ENCODE measurements at regions not wholly inside any gene's neighbourhood (a gene's known extent, or its start where the extent isn't known, plus 50 kb on each side); places are given as distances from the start of the nearest gene placed in this dataset.
"Not testable (repeated sequence)": the region's sequence is repeated elsewhere in the genome, so short reads cannot be mapped to it uniquely, and the experiment has no call there.

- Histone ChIP-seq H3K36me3 (replicated peaks) (no peaks in the 10 kb centered on the region), H3K4me1 (no peaks in the 10 kb centered on the region), H3K9me3 (0 out of 2 replicates have a peak, but pooled peaks cover 2% of the 10 kb centered on the region), H3K27me3 (ENCODE audit: low read depth) (no peaks in the 10 kb centered on the region), H3K4me3 (no peak overlapping the region)
- no peak for DNase-seq (ENCODE audit: low spot score in 2 of 2)
- in situ Hi-C loops (cut with MboI; ENCODE audit: low sequenced_read_pairs): no loop called here
These were observed 521.8 kb upstream of the DPP6 start for GRCh38 chr7:153530441-153530840.

GRCh38 chr7:153532326-153532725, 519.9 kb upstream of the DPP6 start:
- H3K4me1 ChIP-seq: no peaks in the 10 kb centered on the region
- no peaks in the 10 kb centered on the region for H3K36me3 ChIP-seq (replicated peaks)
- DNase-seq (ENCODE audit: low spot score in 2 of 2): no peak
- H3K27me3 ChIP-seq (ENCODE audit: low read depth): no peaks in the 10 kb centered on the region
- in situ Hi-C loops (cut with MboI; ENCODE audit: low sequenced_read_pairs): no loop called here
- H3K4me3 ChIP-seq: no peak overlapping the region
- H3K9me3 ChIP-seq: 0 out of 2 replicates have a peak, but pooled peaks cover 2% of the 10 kb centered on the region

GRCh38 chr7:153537271-153537670, 514.9 kb upstream of the DPP6 start:
- Histone ChIP-seq H3K27me3 (ENCODE audit: low read depth) (no peaks in the 10 kb centered on the region), H3K36me3 (replicated peaks) (no peaks in the 10 kb centered on the region), H3K4me3 (no peak overlapping the region), H3K9me3 (no peaks in the 10 kb centered on the region), H3K4me1 (no peaks in the 10 kb centered on the region)
- no peak for DNase-seq (ENCODE audit: low spot score in 2 of 2)
- in situ Hi-C loops (cut with MboI; ENCODE audit: low sequenced_read_pairs): no loop called here

GRCh38 chr7:153541903-153542302, 510.3 kb upstream of the DPP6 start:
- Histone ChIP-seq H3K9me3 (no peaks in the 10 kb centered on the region), H3K27me3 (ENCODE audit: low read depth) (no peaks in the 10 kb centered on the region), H3K36me3 (replicated peaks) (no peaks in the 10 kb centered on the region), H3K4me1 (no peaks in the 10 kb centered on the region), H3K4me3 (no peak overlapping the region)
- in situ Hi-C loops (cut with MboI; ENCODE audit: low sequenced_read_pairs): no loop called here
- DNase-seq (ENCODE audit: low spot score in 2 of 2): no peak

- H3K4me3 ChIP-seq: no peak overlapping the region
- in situ Hi-C loops (cut with MboI; ENCODE audit: low sequenced_read_pairs): no loop called here
- H3K9me3 ChIP-seq: no peaks in the 10 kb centered on the region
- no peaks in the 10 kb centered on the region for H3K27me3 ChIP-seq (ENCODE audit: low read depth)
- DNase-seq (ENCODE audit: low spot score in 2 of 2): no peak
- H3K36me3 ChIP-seq (replicated peaks): no peaks in the 10 kb centered on the region
- no peaks in the 10 kb centered on the region for H3K4me1 ChIP-seq
These were observed 509.0 kb upstream of the DPP6 start for GRCh38 chr7:153543232-153543631.

GRCh38 chr7:153550173-153550572, 502.0 kb upstream of the DPP6 start:
- no peaks in the 10 kb centered on the region for H3K36me3 ChIP-seq (replicated peaks)
- in situ Hi-C loops (cut with MboI; ENCODE audit: low sequenced_read_pairs): no loop called here
- H3K4me3 ChIP-seq: no peak overlapping the region
- H3K9me3 ChIP-seq: no peaks in the 10 kb centered on the region
- no peaks in the 10 kb centered on the region for H3K27me3 ChIP-seq (ENCODE audit: low read depth)
- no peak for DNase-seq (ENCODE audit: low spot score in 2 of 2)
- no peaks in the 10 kb centered on the region for H3K4me1 ChIP-seq

GRCh38 chr7:153564391-153564790, 487.8 kb upstream of the DPP6 start:
- H3K4me3 ChIP-seq: no peak overlapping the region
- H3K4me1 ChIP-seq: no peaks in the 10 kb centered on the region
- H3K27me3 ChIP-seq (ENCODE audit: low read depth): no peaks in the 10 kb centered on the region
- H3K36me3 ChIP-seq (replicated peaks): no peaks in the 10 kb centered on the region
- no peaks in the 10 kb centered on the region for H3K9me3 ChIP-seq
- DNase-seq (ENCODE audit: low spot score in 2 of 2): no peak
- in situ Hi-C loops (cut with MboI; ENCODE audit: low sequenced_read_pairs): no loop called here

- Histone ChIP-seq H3K27me3 (ENCODE audit: low read depth) (no peaks in the 10 kb centered on the region), H3K36me3 (replicated peaks) (no peaks in the 10 kb centered on the region), H3K4me1 (no peaks in the 10 kb centered on the region), H3K4me3 (no peak overlapping the region), H3K9me3 (no peaks in the 10 kb centered on the region)
- DNase-seq (ENCODE audit: low spot score in 2 of 2): no peak
- in situ Hi-C loops (cut with MboI; ENCODE audit: low sequenced_read_pairs): no loop called here
These were observed 485.9 kb upstream of the DPP6 start for GRCh38 chr7:153566324-153566723.

GRCh38 chr7:153567426-153567825, 484.8 kb upstream of the DPP6 start:
- no peak for DNase-seq (ENCODE audit: low spot score in 2 of 2)
- Histone ChIP-seq H3K4me1 (no peaks in the 10 kb centered on the region), H3K27me3 (ENCODE audit: low read depth) (no peaks in the 10 kb centered on the region), H3K36me3 (replicated peaks) (no peaks in the 10 kb centered on the region), H3K9me3 (no peaks in the 10 kb centered on the region), H3K4me3 (no peak overlapping the region)
- in situ Hi-C loops (cut with MboI; ENCODE audit: low sequenced_read_pairs): no loop called here

- H3K9me3 ChIP-seq; DNase-seq (ENCODE audit: low spot score in 2 of 2): not testable (repeated sequence)
These were observed 482.7 kb upstream of the DPP6 start for GRCh38 chr7:153569520-153569919.

GRCh38 chr7:153576096-153576495, 476.1 kb upstream of the DPP6 start:
- in situ Hi-C loops (cut with MboI; ENCODE audit: low sequenced_read_pairs): no loop called here
- Histone ChIP-seq H3K4me3 (no peak overlapping the region), H3K36me3 (replicated peaks) (no peaks in the 10 kb centered on the region), H3K9me3 (no peaks in the 10 kb centered on the region), H3K4me1 (no peaks in the 10 kb centered on the region), H3K27me3 (ENCODE audit: low read depth) (no peaks in the 10 kb centered on the region)
- no peak for DNase-seq (ENCODE audit: low spot score in 2 of 2)

More at GRCh38 chr7:153569520-153569919, 482.7 kb upstream of the DPP6 start:
- H3K4me3 ChIP-seq; H3K27me3 ChIP-seq (ENCODE audit: low read depth); in situ Hi-C loops (cut with MboI; ENCODE audit: low sequenced_read_pairs); H3K36me3 ChIP-seq (replicated peaks); H3K4me1 ChIP-seq: not testable (repeated sequence)

- no peaks in the 10 kb centered on the region for H3K4me1 ChIP-seq
- H3K4me3 ChIP-seq: no peak overlapping the region
- no peaks in the 10 kb centered on the region for H3K27me3 ChIP-seq (ENCODE audit: low read depth)
- H3K9me3 ChIP-seq: no peaks in the 10 kb centered on the region
- DNase-seq (ENCODE audit: low spot score in 2 of 2): no peak
- H3K36me3 ChIP-seq (replicated peaks): no peaks in the 10 kb centered on the region
- in situ Hi-C loops (cut with MboI; ENCODE audit: low sequenced_read_pairs): no loop called here
These were observed 470.8 kb upstream of the DPP6 start for GRCh38 chr7:153581419-153581818.

- H3K36me3 ChIP-seq (replicated peaks): no peaks in the 10 kb centered on the region
- no peaks in the 10 kb centered on the region for H3K9me3 ChIP-seq
- H3K4me1 ChIP-seq: no peaks in the 10 kb centered on the region
- in situ Hi-C loops (cut with MboI; ENCODE audit: low sequenced_read_pairs): no loop called here
- no peak for DNase-seq (ENCODE audit: low spot score in 2 of 2)
- H3K27me3 ChIP-seq (ENCODE audit: low read depth): no peaks in the 10 kb centered on the region
- no peak overlapping the region for H3K4me3 ChIP-seq
These were observed 468.1 kb upstream of the DPP6 start for GRCh38 chr7:153584132-153584531.

- in situ Hi-C loops (cut with MboI; ENCODE audit: low sequenced_read_pairs): no loop called here
- H3K27me3 ChIP-seq (ENCODE audit: low read depth): no peaks in the 10 kb centered on the region
- DNase-seq (ENCODE audit: low spot score in 2 of 2): no peak
These were observed 463.6 kb upstream of the DPP6 start for GRCh38 chr7:153588586-153588985.

GRCh38 chr7:153590136-153590535, 462.1 kb upstream of the DPP6 start:
- H3K9me3 ChIP-seq: no peaks in the 10 kb centered on the region
- in situ Hi-C loops (cut with MboI; ENCODE audit: low sequenced_read_pairs): no loop called here
- H3K4me1 ChIP-seq: no peaks in the 10 kb centered on the region
- H3K36me3 ChIP-seq (replicated peaks): no peaks in the 10 kb centered on the region
- no peak overlapping the region for H3K4me3 ChIP-seq
- DNase-seq (ENCODE audit: low spot score in 2 of 2): no peak
- no peaks in the 10 kb centered on the region for H3K27me3 ChIP-seq (ENCODE audit: low read depth)

More at GRCh38 chr7:153588586-153588985, 463.6 kb upstream of the DPP6 start:
- Histone ChIP-seq H3K4me1 (no peaks in the 10 kb centered on the region), H3K36me3 (replicated peaks) (no peaks in the 10 kb centered on the region), H3K9me3 (no peaks in the 10 kb centered on the region), H3K4me3 (no peak overlapping the region)

Measured in HAP-1 (cell line).